Mesothelial cell of epicardium (in vitro differentiated cells): ENCODE measurements at regions not wholly inside any gene's neighbourhood (a gene's known extent, or its start where the extent isn't known, plus 50 kb on each side); places are given as distances from the start of the nearest gene placed in this dataset.
A peak's percentile ranks its signal among the peaks of the same experiment; 100 is the strongest.
"Not testable (repeated sequence)": the region's sequence is repeated elsewhere in the genome, so short reads cannot be mapped to it uniquely, and the experiment has no call there.

Experiments used
- DNase-seq, 2 experiments: peaks; one replicate each; pipeline ENCODE4 v3.0.0; 2021; ENCODE audit warnings: low spot score in 2 of 2; ENCODE audit not compliant: unreplicated experiment in 2 of 2
- H3K27ac Mint-ChIP-seq: 2 replicates; pipeline ENCODE4 v1.8.0; 2021; ENCODE audit warnings: mixed read lengths
- H3K27me3 Mint-ChIP-seq: 2 replicates; pipeline ENCODE4 v1.8.0; 2021; ENCODE audit warnings: low read depth, mixed read lengths
- H3K36me3 Mint-ChIP-seq: 2 replicates; pipeline ENCODE4 v1.8.0; 2021; ENCODE audit warnings: mixed read lengths
- H3K4me1 Mint-ChIP-seq: 2 replicates; pipeline ENCODE4 v1.8.0; 2021; ENCODE audit warnings: mixed read lengths
- H3K4me3 Mint-ChIP-seq: 2 replicates; pipeline ENCODE4 v1.8.0; 2021; ENCODE audit warnings: mild to moderate bottlenecking, moderate library complexity, mixed read lengths
- H3K9me3 Mint-ChIP-seq: 2 replicates; pipeline ENCODE4 v1.8.0; 2021; ENCODE audit warnings: mixed read lengths
- CTCF ChIP-seq: fragments of 200-600 bp; sonication (generic); IDR thresholded peaks from one replicate; pipeline ENCODE4 v1.5.0; 2021; ENCODE audit warnings: antibody characterized with exemption; ENCODE audit not compliant: unreplicated experiment

DNA sequence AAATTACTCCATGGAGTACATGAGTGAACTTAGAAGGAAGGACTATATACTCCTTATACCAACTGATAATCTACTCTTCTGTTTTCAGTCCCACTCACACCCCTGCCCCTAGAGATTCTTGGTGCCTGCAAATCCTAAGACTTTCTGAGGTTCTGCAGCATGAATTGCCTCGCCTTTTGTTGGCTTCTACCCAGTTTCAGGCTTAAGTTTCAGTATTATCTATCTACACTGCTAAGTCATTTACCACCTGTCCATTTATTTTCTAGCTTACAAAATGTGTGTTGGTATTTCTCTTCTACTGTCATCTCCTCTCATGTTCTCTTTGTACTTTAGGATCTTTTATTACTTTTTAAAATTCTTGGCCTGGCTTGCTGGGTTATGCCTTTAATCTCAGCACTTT, 94.4 kb upstream of the AMOT start:
- no peaks in the 10 kb centered on the region for H3K36me3 Mint-ChIP-seq
- no peaks in the 10 kb centered on the region for H3K27me3 Mint-ChIP-seq
- peaks cover 6% of the 10 kb centered on the region for H3K9me3 Mint-ChIP-seq
- H3K4me3 Mint-ChIP-seq = no peak overlapping the region
- no peak overlapping the region for H3K27ac Mint-ChIP-seq
- no peak for TF ChIP-seq CTCF
- no peak for DNase-seq
- peaks cover 6% of the 10 kb centered on the region for H3K4me1 Mint-ChIP-seq

GRCh38 chrX:112931900-112932299, 91.3 kb upstream of the AMOT start:
- no peak for TF ChIP-seq CTCF
- H3K27me3 Mint-ChIP-seq = no peaks in the 10 kb centered on the region
- H3K4me1 Mint-ChIP-seq = peaks cover 6% of the 10 kb centered on the region
- DNase-seq = no peak
- no peak overlapping the region for H3K4me3 Mint-ChIP-seq
- H3K36me3 Mint-ChIP-seq = no peaks in the 10 kb centered on the region
- no peak overlapping the region for H3K27ac Mint-ChIP-seq
- H3K9me3 Mint-ChIP-seq = peaks cover 17% of the 10 kb centered on the region

GRCh38 chrX:112931478-112931877, 90.8 kb upstream of the AMOT start:
- H3K9me3 Mint-ChIP-seq = peaks cover 20% of the 10 kb centered on the region

DNA sequence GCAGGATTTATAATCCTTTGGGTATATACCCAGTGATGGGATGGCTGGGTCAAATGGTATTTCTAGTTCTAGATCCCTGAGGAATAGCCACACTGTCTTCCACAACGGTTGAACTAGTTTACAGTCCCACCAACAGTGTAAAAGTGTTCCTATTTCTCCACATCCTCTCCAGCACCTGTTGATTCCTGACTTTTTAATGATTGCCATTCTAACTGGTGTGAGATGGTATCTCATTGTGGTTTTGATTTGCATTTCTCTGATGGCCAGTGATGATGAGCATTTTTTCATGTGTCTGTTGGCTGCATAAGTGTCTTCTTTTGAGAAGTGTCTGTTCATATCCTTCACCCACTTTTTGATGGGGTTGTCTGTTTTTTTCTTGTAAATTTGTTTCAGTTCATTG, 82.8 kb upstream of the AMOT start:
- H3K27ac Mint-ChIP-seq, DNase-seq, H3K27me3 Mint-ChIP-seq, H3K4me3 Mint-ChIP-seq, H3K36me3 Mint-ChIP-seq, H3K4me1 Mint-ChIP-seq: not testable (repeated sequence)
- peaks cover 38% of the 10 kb centered on the region for H3K9me3 Mint-ChIP-seq

More at GRCh38 chrX:112931478-112931877, 90.8 kb upstream of the AMOT start:
- no peak for TF ChIP-seq CTCF
- H3K4me3 Mint-ChIP-seq = no peak overlapping the region
- H3K36me3 Mint-ChIP-seq = no peaks in the 10 kb centered on the region
- H3K27me3 Mint-ChIP-seq = no peaks in the 10 kb centered on the region
- no peak for DNase-seq
- no peak overlapping the region for H3K27ac Mint-ChIP-seq
- H3K4me1 Mint-ChIP-seq = peaks cover 6% of the 10 kb centered on the region

GRCh38 chrX:112913807-112914206, 73.2 kb upstream of the AMOT start:
- DNase-seq = no peak
- Mint-ChIP-seq H3K27ac (no peak overlapping the region), H3K4me1 (no peaks in the 10 kb centered on the region), H3K9me3 (peaks cover 13% of the 10 kb centered on the region), H3K27me3 (no peaks in the 10 kb centered on the region), H3K4me3 (no peak overlapping the region), H3K36me3 (no peaks in the 10 kb centered on the region)
- TF ChIP-seq CTCF = peak; percentile 60

- Mint-ChIP-seq H3K4me3 (no peak overlapping the region), H3K9me3 (peaks cover 13% of the 10 kb centered on the region), H3K4me1 (no peaks in the 10 kb centered on the region), H3K27me3 (no peaks in the 10 kb centered on the region), H3K36me3 (no peaks in the 10 kb centered on the region), H3K27ac (no peak overlapping the region)
- no peak for DNase-seq
- no peak for TF ChIP-seq CTCF
These were observed 69.8 kb upstream of the AMOT start for GRCh38 chrX:112910418-112910817.
